ENCODE measurements at regions not wholly inside any gene's neighbourhood (a gene's known extent, or its start where the extent isn't known, plus 50 kb on each side); places are given as distances from the start of the nearest gene placed in this dataset.

DNA sequence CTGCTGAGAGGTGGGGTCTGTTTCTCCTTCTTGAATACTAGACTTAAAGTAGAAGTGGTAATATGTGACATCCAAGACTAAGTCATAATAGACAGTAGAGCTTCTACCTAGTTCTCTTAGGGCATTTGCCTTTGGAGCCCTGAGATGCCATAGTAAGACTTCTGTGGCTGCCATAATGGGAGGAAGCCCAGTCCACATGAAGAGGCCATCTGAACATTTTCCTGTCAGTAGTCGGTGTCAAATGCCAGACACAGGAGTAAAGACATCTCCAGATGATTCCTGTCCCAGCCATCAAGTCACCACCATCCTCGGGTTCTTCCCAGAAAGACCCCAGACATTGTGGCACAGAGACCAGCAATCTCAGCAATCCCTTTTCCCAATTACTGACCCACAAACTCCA is 58.1 kb upstream of the IRX6 start:
- TF ChIP-seq, protein P1, sequence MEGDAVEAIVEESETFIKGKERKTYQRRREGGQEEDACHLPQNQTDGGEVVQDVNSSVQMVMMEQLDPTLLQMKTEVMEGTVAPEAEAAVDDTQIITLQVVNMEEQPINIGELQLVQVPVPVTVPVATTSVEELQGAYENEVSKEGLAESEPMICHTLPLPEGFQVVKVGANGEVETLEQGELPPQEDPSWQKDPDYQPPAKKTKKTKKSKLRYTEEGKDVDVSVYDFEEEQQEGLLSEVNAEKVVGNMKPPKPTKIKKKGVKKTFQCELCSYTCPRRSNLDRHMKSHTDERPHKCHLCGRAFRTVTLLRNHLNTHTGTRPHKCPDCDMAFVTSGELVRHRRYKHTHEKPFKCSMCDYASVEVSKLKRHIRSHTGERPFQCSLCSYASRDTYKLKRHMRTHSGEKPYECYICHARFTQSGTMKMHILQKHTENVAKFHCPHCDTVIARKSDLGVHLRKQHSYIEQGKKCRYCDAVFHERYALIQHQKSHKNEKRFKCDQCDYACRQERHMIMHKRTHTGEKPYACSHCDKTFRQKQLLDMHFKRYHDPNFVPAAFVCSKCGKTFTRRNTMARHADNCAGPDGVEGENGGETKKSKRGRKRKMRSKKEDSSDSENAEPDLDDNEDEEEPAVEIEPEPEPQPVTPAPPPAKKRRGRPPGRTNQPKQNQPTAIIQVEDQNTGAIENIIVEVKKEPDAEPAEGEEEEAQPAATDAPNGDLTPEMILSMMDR (conservative IDR thresholded peaks at IDR 0.05; ENCODE audit: low read depth) = no peak
- CTCF ChIA-PET = interaction anchor here (0.6 kb wide), 1 partner anchor 449 kb away, joined by 3 read pairs; no protein-coding TSS in a partner anchor

DNA sequence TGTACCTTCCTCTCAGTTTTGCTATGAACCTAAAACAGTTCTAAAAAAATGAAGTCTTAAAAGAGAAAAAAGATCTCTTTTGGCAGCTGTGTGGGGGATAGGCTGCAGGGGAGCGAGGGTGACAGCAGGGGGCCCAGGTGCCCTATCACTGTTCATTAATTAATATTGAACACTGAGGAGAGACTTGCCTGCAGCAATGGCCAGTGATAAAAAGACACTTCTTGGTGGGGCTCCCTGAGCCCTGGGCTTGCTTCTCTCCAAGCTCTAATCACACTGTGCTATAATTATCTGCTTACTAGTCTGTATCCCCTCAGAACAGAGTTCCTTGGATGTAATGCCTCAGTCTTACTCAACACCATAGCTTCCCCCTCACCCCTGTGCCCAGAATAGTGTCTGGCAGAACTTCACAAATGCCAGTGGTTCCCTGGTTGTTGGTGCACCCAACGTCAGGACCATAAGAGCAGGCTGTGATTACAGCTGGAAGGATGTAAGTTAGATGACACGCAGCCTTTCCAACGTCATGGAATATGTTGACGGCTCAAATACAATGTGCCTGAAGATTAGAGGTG is 52.0 kb upstream of the IRX6 start:
- no peak for DNase-seq (ENCODE audit: low spot score)
- no peak overlapping the region for H3K27ac ChIP-seq
- ChIA-PET CTCF (no interaction called here), POLR2A (ENCODE audit: low non-redundant PET) (no interaction called here)
- TF ChIP-seq, protein P1 (conservative IDR thresholded peaks at IDR 0.05; ENCODE audit: low read depth) = no peak

More for the DNA sequence above, 58.1 kb upstream of the IRX6 start:
- POLR2A ChIA-PET (ENCODE audit: low non-redundant PET) = no interaction called here
- no peak overlapping the region for H3K27ac ChIP-seq
- no peak for DNase-seq (ENCODE audit: low spot score)

DNA sequence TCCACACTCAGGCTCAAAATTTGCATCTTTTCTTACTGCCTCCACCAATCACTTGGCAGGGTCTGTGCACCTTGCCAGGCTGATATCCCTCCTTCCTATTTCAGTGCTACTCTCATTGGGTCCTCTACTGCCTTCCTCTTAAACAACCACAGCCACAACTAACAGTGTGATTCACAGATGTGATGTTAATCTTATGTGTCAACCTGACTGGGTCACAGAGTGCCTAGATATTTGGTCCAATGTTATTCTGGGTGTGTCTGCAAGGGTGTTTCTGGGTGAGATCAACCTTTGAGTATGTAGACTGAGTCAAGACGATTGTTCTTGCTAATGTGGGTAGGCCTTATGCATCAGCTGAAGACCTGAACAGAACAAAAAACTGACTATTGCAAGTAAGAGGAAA is 51.3 kb upstream of the IRX6 start:
- ChIA-PET POLR2A (ENCODE audit: low non-redundant PET) (no interaction called here), CTCF (no interaction called here)
- no peak overlapping the region for H3K27ac ChIP-seq
- TF ChIP-seq, protein P1 (conservative IDR thresholded peaks at IDR 0.05; ENCODE audit: low read depth) = no peak
- DNase-seq (ENCODE audit: low spot score) = no peak

DNA sequence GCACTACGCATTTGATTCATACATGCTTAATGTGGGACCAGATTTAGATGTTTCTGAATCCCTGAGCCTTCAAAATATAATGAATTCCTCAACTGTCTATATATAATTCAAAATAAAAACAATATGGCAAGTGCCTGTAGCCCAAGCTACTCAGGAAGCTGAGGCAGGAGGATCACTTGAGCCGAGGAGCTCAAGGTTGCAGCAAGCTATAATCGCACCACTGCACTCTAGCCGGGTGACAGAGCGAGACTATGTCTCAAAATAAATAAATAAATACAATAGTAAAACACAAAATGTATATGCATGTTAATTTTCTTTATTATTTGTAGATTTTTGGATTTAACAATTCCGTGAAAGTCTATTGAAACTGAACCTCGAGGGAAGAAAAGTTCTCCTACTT is 50.6 kb upstream of the IRX6 start:
- TF ChIP-seq, protein P1 (conservative IDR thresholded peaks at IDR 0.05; ENCODE audit: low read depth) = no peak
- ChIA-PET CTCF (no interaction called here), POLR2A (ENCODE audit: low non-redundant PET) (no interaction called here)
- DNase-seq (ENCODE audit: low spot score) = no peak
- no peak overlapping the region for H3K27ac ChIP-seq

DNA sequence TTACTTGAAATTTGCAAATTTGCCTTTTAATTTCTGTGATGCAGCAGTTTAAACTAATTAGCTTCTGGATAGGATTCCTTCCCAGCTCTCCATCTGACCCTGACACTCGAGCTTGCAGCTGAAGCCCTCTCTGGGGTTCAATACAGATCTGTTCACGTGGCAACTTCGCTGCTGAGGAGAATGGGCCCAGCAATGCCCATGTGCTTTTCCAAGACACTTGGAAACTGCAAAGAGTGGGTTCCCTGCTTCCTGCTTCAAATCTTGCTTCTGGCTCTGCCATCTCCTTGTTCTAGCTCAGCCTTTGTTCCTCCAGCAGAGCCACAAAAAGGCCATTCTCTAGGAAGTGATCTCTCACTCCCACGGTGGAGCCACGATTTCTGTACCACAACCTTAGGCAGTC is 50.0 kb upstream of the IRX6 start:
- DNase-seq (ENCODE audit: low spot score) = no peak
- POLR2A ChIA-PET (ENCODE audit: low non-redundant PET) = no interaction called here
- TF ChIP-seq, protein P1 (conservative IDR thresholded peaks at IDR 0.05; ENCODE audit: low read depth) = no peak
- CTCF ChIA-PET = no interaction called here
- no peak overlapping the region for H3K27ac ChIP-seq
